ENCODE measurements at regions not wholly inside any gene's neighbourhood (a gene's known extent, or its start where the extent isn't known, plus 50 kb on each side); places are given as distances from the start of the nearest gene placed in this dataset.

DNA sequence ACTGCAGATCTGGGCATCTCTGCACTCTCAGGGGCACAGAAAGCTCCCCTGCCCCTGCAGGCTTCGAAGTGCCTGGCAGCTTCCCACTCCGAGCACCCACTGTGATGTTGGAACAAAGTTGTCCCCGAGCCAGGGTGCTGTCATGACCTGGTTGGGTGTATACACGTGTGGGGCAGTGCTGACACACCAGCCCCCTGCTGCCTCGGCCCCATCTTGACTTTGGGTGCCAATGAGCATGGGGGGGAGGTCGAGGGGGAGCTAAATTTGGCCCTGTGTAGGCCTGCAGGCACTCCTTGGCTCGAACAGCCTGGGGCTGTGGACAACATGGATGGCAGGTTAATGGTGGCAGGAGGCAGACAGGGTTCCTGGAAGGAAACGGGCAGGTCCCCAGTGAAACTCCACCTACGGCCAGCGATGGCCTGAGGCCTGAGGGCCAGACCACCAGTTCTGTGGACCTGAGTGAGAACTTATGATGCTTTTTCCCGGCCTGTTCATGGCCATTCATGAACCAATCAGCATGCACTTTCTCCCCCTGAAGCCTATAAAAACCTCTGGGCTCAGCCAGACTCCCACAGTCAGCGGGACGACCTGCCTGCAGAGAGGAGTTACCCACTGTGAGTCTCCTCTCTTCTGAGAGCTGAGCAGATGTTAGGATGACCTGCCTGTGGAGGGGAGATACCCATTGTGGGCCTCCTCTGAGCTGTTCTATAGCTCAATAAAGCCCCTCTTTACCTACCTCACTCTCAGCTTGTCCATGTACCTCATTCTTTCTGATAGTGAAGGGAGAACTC is 1029.1 kb upstream of the GBE1 start:
- CTCF ChIA-PET, result no interaction called here
- POLR2A ChIA-PET, result no interaction called here

DNA sequence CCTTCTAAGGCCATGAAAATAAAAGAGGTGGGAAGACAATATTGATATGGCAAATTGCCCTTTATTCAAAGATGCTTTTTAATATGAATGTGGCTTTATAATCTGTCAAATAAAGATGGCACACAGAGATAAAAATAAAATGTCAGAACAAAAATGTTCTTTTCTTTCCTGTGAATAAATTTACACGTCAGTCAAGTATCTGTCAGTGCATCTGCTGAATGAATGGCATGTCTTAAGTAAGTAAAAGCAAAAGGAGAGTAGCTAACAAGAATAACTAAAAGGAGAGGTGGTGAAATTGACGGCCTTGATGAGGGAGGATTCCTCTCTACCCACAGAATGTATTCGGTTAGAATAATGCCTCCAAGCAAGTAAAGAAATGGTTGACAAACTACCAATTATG is 1021.7 kb upstream of the GBE1 start:
- ChIA-PET CTCF (no interaction called here), POLR2A (no interaction called here)
- no peak for DNase-seq (ENCODE audit: extremely low spot score)
- TF ChIP-seq HDGF (IDR thresholded peaks at IDR 0.05; ENCODE audit: borderline replicate concordance), result no peak
- TF ChIP-seq ZNF384 (IDR thresholded peaks at IDR 0.05), result no peak
- TF ChIP-seq CTBP1 (IDR thresholded peaks at IDR 0.05; ENCODE audit: borderline replicate concordance), result no peak
- no peak for TF ChIP-seq BHLHE40 (IDR thresholded peaks at IDR 0.05; ENCODE audit: borderline replicate concordance)
- TF ChIP-seq NFRKB (IDR thresholded peaks at IDR 0.05), result no peak
- no peak for TF ChIP-seq LEF1 (IDR thresholded peaks at IDR 0.05; ENCODE audit: borderline replicate concordance)
- TF ChIP-seq, protein P1, sequence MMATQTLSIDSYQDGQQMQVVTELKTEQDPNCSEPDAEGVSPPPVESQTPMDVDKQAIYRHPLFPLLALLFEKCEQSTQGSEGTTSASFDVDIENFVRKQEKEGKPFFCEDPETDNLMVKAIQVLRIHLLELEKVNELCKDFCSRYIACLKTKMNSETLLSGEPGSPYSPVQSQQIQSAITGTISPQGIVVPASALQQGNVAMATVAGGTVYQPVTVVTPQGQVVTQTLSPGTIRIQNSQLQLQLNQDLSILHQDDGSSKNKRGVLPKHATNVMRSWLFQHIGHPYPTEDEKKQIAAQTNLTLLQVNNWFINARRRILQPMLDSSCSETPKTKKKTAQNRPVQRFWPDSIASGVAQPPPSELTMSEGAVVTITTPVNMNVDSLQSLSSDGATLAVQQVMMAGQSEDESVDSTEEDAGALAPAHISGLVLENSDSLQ (IDR thresholded peaks at IDR 0.05), result no peak
- no peak for TF ChIP-seq ELF4 (IDR thresholded peaks at IDR 0.05)
- no peak for TF ChIP-seq L3MBTL2 (conservative IDR thresholded peaks at IDR 0.05)
- TF ChIP-seq ARNT (IDR thresholded peaks at IDR 0.05), result no peak
- TF ChIP-seq FOXA1 (IDR thresholded peaks at IDR 0.05), result no peak
- TF ChIP-seq FOXM1 (IDR thresholded peaks at IDR 0.05; ENCODE audit: borderline replicate concordance), result no peak
- TF ChIP-seq SP1 (IDR thresholded peaks at IDR 0.05), result no peak
- TF ChIP-seq TARDBP (IDR thresholded peaks at IDR 0.05), result no peak
- TF ChIP-seq SUZ12 (IDR thresholded peaks at IDR 0.05), result no peak
- no peak for TF ChIP-seq FOXK2 (IDR thresholded peaks at IDR 0.05)

More for the DNA sequence above, 1029.1 kb upstream of the GBE1 start:
- TF ChIP-seq FOXM1 (IDR thresholded peaks at IDR 0.05; ENCODE audit: borderline replicate concordance) (no peak), SUZ12 (IDR thresholded peaks at IDR 0.05) (no peak), SP1 (IDR thresholded peaks at IDR 0.05) (no peak), ZNF384 (IDR thresholded peaks at IDR 0.05) (no peak), ARNT (IDR thresholded peaks at IDR 0.05) (no peak)
- no peak for DNase-seq (ENCODE audit: extremely low spot score)

DNA sequence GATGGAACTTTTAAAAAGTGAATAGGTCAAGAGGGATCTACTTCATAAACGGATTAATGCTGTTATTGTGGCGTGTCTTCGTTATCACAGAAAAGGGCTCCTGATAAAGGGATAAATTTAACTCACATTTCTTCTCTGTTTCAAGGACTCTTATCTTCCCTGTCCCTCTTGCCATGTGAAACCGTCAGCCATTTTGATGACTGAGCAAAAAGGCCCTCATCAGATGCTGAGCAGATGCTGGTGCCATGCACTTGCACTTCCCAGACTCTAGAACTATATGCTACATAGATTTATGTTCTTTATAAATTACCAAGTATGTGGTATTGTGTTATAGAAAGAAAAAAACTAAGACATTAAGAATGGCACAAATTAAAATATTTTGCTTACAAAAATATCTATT is 1011.8 kb upstream of the GBE1 start:
- TF ChIP-seq SUZ12 (IDR thresholded peaks at IDR 0.05), result no peak
- POLR2A ChIA-PET, result no interaction called here
- DNase-seq (ENCODE audit: extremely low spot score), result no peak
- CTCF ChIA-PET, result no interaction called here

DNA sequence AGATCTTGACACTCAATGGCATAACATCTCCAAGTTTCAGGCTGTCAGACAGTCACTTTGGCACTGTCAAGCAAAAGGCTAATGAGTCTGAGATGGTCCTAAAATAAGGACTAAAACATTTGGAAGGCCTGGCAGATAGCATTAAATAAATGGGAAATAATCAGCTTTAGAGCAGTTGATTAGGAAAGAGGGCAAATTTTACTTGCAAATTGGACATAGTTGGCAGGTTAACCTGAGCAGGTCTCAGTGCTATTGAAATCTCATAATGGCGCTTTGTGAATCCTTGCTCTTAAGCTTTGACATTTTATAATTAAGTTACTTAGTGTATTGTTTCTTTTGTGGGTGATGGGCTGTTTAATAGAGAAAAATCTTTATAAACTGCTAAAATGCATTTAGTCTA is 1003.1 kb upstream of the GBE1 start:
- no peak for DNase-seq (ENCODE audit: extremely low spot score)
- TF ChIP-seq ELF4 (IDR thresholded peaks at IDR 0.05) (no peak), BHLHE40 (IDR thresholded peaks at IDR 0.05; ENCODE audit: borderline replicate concordance) (no peak), FOXK2 (IDR thresholded peaks at IDR 0.05) (no peak), NFRKB (IDR thresholded peaks at IDR 0.05) (no peak), ARNT (IDR thresholded peaks at IDR 0.05) (no peak), CTBP1 (IDR thresholded peaks at IDR 0.05; ENCODE audit: borderline replicate concordance) (no peak), L3MBTL2 (conservative IDR thresholded peaks at IDR 0.05) (no peak), SP1 (IDR thresholded peaks at IDR 0.05) (no peak), FOXA1 (IDR thresholded peaks at IDR 0.05) (no peak), ZNF384 (IDR thresholded peaks at IDR 0.05) (no peak), SUZ12 (IDR thresholded peaks at IDR 0.05) (no peak), FOXM1 (IDR thresholded peaks at IDR 0.05; ENCODE audit: borderline replicate concordance) (no peak), TARDBP (IDR thresholded peaks at IDR 0.05) (no peak), HDGF (IDR thresholded peaks at IDR 0.05; ENCODE audit: borderline replicate concordance) (no peak), LEF1 (IDR thresholded peaks at IDR 0.05; ENCODE audit: borderline replicate concordance) (no peak)
- TF ChIP-seq, protein P1 (IDR thresholded peaks at IDR 0.05), result no peak
- CTCF ChIA-PET, result no interaction called here

DNA sequence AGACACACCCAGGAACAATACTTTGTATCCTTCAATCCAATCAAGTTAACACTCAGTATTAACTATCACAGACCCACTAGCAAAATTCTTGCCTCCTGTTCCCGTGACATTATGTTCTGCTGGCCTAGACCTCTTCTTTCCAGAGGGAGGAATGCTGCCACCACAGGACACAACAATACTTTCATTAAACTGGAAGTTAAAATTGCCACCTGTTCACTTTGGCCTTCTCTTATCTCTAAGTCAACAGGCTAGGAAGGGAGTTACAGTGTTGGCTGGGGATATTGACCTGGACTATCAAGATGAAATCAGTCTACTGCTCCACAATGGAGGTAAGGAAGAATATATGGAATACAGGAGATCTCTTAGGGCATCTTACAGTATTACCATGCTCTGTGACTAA is 1000.4 kb upstream of the GBE1 start:
- DNase-seq (ENCODE audit: extremely low spot score), result no peak
- POLR2A ChIA-PET, result no interaction called here
- no peak for TF ChIP-seq ZNF384 (IDR thresholded peaks at IDR 0.05)
- TF ChIP-seq SUZ12 (IDR thresholded peaks at IDR 0.05), result no peak
- CTCF ChIA-PET, result no interaction called here

More for the DNA sequence above, 1003.1 kb upstream of the GBE1 start:
- POLR2A ChIA-PET, result no interaction called here

DNA sequence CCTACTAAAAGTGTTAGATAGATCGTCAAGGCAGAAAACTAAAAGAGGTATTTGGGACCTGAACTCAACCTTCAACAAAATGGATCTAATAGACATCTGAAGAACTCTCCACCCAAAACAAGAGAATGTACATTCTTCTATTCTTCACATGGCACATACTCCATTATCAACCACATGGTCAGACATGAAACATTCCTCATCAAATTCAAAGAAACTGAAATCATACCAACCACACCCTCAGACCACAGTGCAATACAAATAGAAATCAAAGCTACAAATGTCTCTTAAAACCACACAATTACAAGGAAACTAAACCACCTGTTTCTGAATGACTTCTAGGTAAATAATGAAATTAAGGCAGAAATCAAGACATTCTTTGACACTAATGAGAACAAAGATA is 984.1 kb upstream of the GBE1 start:
- ChIA-PET CTCF (no interaction called here), POLR2A (no interaction called here)
- TF ChIP-seq FOXM1 (IDR thresholded peaks at IDR 0.05; ENCODE audit: borderline replicate concordance) (no peak), ELF4 (IDR thresholded peaks at IDR 0.05) (no peak)
- DNase-seq (ENCODE audit: extremely low spot score), result no peak

DNA sequence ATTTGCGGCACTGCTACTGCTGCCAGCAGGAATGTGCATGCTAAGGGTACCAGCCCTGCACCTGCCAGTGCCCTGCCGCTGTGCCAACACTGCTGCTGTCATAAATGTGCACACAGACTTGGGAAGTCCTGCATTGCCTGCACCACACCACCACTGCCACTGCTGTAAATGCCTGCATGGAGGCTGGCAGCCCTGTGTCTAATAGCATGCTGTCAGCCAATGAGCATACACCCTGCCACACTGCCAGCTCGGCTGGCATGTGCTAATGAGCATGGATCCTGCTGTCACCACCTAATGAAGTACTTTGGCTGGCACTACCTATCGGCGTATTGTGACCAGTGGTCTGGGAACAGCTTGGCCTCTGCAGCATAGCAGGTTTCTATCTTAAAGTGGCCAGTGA is 981.8 kb upstream of the GBE1 start:
- no peak for DNase-seq (ENCODE audit: extremely low spot score)
- ChIA-PET CTCF (no interaction called here), POLR2A (no interaction called here)
- no peak for TF ChIP-seq TARDBP (IDR thresholded peaks at IDR 0.05)
- TF ChIP-seq NFRKB (IDR thresholded peaks at IDR 0.05), result no peak
- TF ChIP-seq SP1 (IDR thresholded peaks at IDR 0.05), result no peak
- no peak for TF ChIP-seq LEF1 (IDR thresholded peaks at IDR 0.05; ENCODE audit: borderline replicate concordance)
- no peak for TF ChIP-seq ARNT (IDR thresholded peaks at IDR 0.05)
- no peak for TF ChIP-seq FOXM1 (IDR thresholded peaks at IDR 0.05; ENCODE audit: borderline replicate concordance)
- no peak for TF ChIP-seq BHLHE40 (IDR thresholded peaks at IDR 0.05; ENCODE audit: borderline replicate concordance)
- no peak for TF ChIP-seq ELF4 (IDR thresholded peaks at IDR 0.05)
- TF ChIP-seq, protein P1 (IDR thresholded peaks at IDR 0.05), result no peak
- TF ChIP-seq FOXA1 (IDR thresholded peaks at IDR 0.05), result no peak
- no peak for TF ChIP-seq L3MBTL2 (conservative IDR thresholded peaks at IDR 0.05)
- no peak for TF ChIP-seq CTBP1 (IDR thresholded peaks at IDR 0.05; ENCODE audit: borderline replicate concordance)
- no peak for TF ChIP-seq FOXK2 (IDR thresholded peaks at IDR 0.05)
- TF ChIP-seq SUZ12 (IDR thresholded peaks at IDR 0.05), result no peak
- no peak for TF ChIP-seq HDGF (IDR thresholded peaks at IDR 0.05; ENCODE audit: borderline replicate concordance)
- no peak for TF ChIP-seq ZNF384 (IDR thresholded peaks at IDR 0.05)

Measured in HEK293T (cell line).